OCI-LY3 (cell line): ENCODE measurements at regions not wholly inside any gene's neighbourhood (a gene's known extent, or its start where the extent isn't known, plus 50 kb on each side); places are given as distances from the start of the nearest gene placed in this dataset.

ENCODE experiments used
- EZH2phosphoT487 ChIP-seq: fragments of 200-600 bp; shearing (Covaris generic); IDR thresholded peaks from 2 replicates; pipeline ENCODE4 v1.6.1; 2018; ENCODE audit warnings: antibody characterized with exemption, mixed run types, low read depth
- TF ChIP-seq, protein P1 (sequence below): fragments of 200-600, 300-600 bp; sonication (generic); IDR thresholded peaks from 2 replicates; pipeline ENCODE4 v1.5.1; 2014; ENCODE audit warnings: antibody characterized with exemption, low read length, low read depth

DNA sequence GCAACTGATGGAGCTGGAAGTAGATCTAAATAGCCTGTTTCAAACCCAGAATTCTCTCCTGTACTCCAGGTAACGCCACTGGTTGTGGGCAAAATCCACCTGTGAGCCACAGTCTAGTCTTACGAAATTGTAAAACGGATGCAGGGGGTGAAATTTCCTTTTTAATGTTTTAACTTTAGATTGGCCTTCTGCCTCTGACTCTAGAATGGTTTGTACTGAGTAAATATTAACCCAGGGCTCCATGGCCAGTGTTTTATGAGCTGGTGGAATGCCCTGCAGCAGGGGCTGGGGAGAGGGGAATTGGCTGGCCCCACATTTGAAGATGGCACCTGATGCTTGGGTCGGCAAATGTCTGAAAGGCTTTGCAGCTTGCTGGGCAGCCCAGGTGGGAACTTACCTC, 156.6 kb downstream of the MYCN start:
- TF ChIP-seq, protein P1, sequence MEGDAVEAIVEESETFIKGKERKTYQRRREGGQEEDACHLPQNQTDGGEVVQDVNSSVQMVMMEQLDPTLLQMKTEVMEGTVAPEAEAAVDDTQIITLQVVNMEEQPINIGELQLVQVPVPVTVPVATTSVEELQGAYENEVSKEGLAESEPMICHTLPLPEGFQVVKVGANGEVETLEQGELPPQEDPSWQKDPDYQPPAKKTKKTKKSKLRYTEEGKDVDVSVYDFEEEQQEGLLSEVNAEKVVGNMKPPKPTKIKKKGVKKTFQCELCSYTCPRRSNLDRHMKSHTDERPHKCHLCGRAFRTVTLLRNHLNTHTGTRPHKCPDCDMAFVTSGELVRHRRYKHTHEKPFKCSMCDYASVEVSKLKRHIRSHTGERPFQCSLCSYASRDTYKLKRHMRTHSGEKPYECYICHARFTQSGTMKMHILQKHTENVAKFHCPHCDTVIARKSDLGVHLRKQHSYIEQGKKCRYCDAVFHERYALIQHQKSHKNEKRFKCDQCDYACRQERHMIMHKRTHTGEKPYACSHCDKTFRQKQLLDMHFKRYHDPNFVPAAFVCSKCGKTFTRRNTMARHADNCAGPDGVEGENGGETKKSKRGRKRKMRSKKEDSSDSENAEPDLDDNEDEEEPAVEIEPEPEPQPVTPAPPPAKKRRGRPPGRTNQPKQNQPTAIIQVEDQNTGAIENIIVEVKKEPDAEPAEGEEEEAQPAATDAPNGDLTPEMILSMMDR, result no peak
- TF ChIP-seq EZH2phosphoT487, result no peak
